ENCODE measurements at regions not wholly inside any gene's neighbourhood (a gene's known extent, or its start where the extent isn't known, plus 50 kb on each side); places are given as distances from the start of the nearest gene placed in this dataset.
"Not testable (repeated sequence)": the region's sequence is repeated elsewhere in the genome, so short reads cannot be mapped to it uniquely, and the experiment has no call there.

DNA sequence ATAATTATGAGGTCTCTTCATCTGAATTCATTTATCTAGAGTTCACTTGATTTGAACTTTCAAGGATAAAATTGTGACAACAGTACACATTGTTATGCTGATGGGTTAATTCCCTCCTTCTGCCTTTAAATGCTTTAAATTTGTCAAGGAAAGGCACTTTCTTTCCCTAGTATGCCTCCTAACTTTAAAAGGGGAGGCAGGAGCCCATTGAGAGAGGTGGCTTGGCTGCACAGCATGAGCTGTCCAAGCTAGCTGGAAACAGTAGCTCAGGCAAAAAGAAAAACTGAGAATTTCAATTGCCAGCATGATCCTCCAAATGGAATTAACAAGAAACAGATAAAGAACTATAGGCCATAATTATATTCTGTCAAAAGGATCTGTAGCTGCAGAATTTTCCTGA, 243.3 kb upstream of the GRIK2 start:
- no peak for DNase-seq
- no peak overlapping the region for H3K4me3 ChIP-seq
- intact Hi-C loops (cut with DNase I; ENCODE audit: low total_unique reads): no loop called here
- no peak overlapping the region for H3K27ac ChIP-seq
- no peaks in the 10 kb centered on the region for H3K4me1 ChIP-seq
- TF ChIP-seq CTCF (IDR thresholded peaks at IDR 0.05 in 8 of 11, conservative IDR thresholded peaks at IDR 0.05 in 3 of 11) (no peak), POLR2A (IDR thresholded peaks at IDR 0.05) (no peak), POLR2AphosphoS5 (IDR thresholded peaks at IDR 0.05) (no peak)
- H3K27me3 ChIP-seq (replicated peaks in 1 of 7): no peaks in the 10 kb centered on the region
- no peaks in the 10 kb centered on the region for H3K36me3 ChIP-seq
- H3K9me3 ChIP-seq: peaks cover 0 to 4% (median 0%) of the 10 kb centered on the region in 8 donors

- 83 to 98% (median 92%) methylated on average over 11 of the region's 11 CpGs for WGBS, 5 donors
- H3K36me3 ChIP-seq; H3K27ac ChIP-seq; H3K27me3 ChIP-seq (replicated peaks in 1 of 7); intact Hi-C loops (cut with DNase I; ENCODE audit: low total_unique reads); H3K9me3 ChIP-seq; H3K4me3 ChIP-seq; H3K4me1 ChIP-seq; DNase-seq: not testable (repeated sequence)
Observed at GRCh38 chr6:101157638-101158037, 235.9 kb upstream of the GRIK2 start.

GRCh38 chr6:101163611-101164010, 229.9 kb upstream of the GRIK2 start:
- TF ChIP-seq CTCF (IDR thresholded peaks at IDR 0.05 in 8 of 11, conservative IDR thresholded peaks at IDR 0.05 in 3 of 11) (no peak), POLR2AphosphoS5 (IDR thresholded peaks at IDR 0.05) (no peak), POLR2A (IDR thresholded peaks at IDR 0.05) (no peak)
- peaks cover 0 to 9% (median 0%) of the 10 kb centered on the region in 8 donors for H3K9me3 ChIP-seq
- intact Hi-C loops (cut with DNase I; ENCODE audit: low total_unique reads): no loop called here
- H3K36me3 ChIP-seq: no peaks in the 10 kb centered on the region
- H3K27ac ChIP-seq: no peak overlapping the region
- DNase-seq: no peak
- 36 to 62% (median 49%) methylated on average over 3 of the region's 3 CpGs for WGBS, 5 donors
- H3K27me3 ChIP-seq (replicated peaks in 1 of 7): no peaks in the 10 kb centered on the region
- H3K4me1 ChIP-seq: no peaks in the 10 kb centered on the region
- no peak overlapping the region for H3K4me3 ChIP-seq

DNA sequence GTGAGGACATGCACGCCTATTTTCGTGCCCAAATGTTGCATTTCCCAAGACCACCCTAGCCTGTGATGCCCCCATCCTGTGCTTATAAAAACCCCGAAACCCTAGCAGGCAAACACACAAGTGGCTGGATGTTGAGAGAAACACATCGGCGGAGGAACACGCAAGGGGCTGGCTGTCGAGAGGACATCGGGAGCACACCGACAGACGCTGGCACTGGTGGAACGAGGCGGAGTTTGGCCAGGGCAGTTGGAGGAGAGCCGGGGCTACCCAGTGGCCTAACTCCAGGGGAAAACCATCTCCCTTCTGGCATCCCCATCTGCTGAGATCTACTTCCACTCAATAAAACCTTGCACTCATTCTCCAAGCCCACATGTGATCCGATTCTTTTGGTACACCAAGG, 225.9 kb upstream of the GRIK2 start:
- peaks cover 7 to 38% (median 28%) of the 10 kb centered on the region in 8 donors for H3K9me3 ChIP-seq
- no peaks in the 10 kb centered on the region for H3K36me3 ChIP-seq
- intact Hi-C loops (cut with DNase I; ENCODE audit: low total_unique reads): no loop called here
- no peaks in the 10 kb centered on the region for H3K27me3 ChIP-seq (replicated peaks in 1 of 7)
- H3K4me3 ChIP-seq: no peak overlapping the region
- no peak overlapping the region for H3K27ac ChIP-seq
- no peak for DNase-seq
- 92 to 98% (median 93%) methylated on average over 14 of the region's 14 CpGs for WGBS, 5 donors
- H3K4me1 ChIP-seq: no peaks in the 10 kb centered on the region
- TF ChIP-seq CTCF (IDR thresholded peaks at IDR 0.05 in 8 of 11, conservative IDR thresholded peaks at IDR 0.05 in 3 of 11): no peak
- TF ChIP-seq POLR2AphosphoS5 (IDR thresholded peaks at IDR 0.05): no peak
- no peak for TF ChIP-seq POLR2A (IDR thresholded peaks at IDR 0.05)

DNA sequence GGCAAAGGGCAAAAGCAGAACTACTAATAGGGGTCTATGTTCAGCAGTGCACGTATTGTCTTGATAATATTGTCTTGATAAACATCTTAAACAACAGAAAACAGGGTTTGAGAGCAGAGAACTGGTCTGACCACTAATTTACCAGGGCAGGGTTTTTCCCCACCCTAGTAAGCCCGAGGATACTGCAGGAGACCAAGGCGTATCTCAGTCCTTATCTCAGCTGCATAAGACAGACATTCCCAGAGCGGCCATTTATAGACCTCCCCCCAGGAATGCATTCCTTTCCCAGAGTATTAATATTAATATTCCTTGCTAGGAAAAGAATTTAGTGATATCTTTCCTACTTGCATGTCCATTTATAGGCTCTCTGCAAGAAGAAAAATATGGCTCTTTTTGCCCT, 222.5 kb upstream of the GRIK2 start:
- H3K36me3 ChIP-seq; H3K27ac ChIP-seq; DNase-seq; H3K4me3 ChIP-seq; H3K27me3 ChIP-seq (replicated peaks in 1 of 7); H3K4me1 ChIP-seq; intact Hi-C loops (cut with DNase I; ENCODE audit: low total_unique reads): not testable (repeated sequence)
- WGBS, 5 donors: 71 to 91% (median 87%) methylated on average over 4 of the region's 4 CpGs
- peaks cover 7 to 39% (median 28%) of the 10 kb centered on the region in 8 donors for H3K9me3 ChIP-seq
